IPS DF 4.7 (cell line): ENCODE measurements at regions not wholly inside any gene's neighbourhood (a gene's known extent, or its start where the extent isn't known, plus 50 kb on each side); places are given as distances from the start of the nearest gene placed in this dataset.

Experiments
- DNase-seq: peaks from one replicate; pipeline ENCODE4 v3.0.0-alpha.2; 2013; ENCODE audit warnings: low spot score; ENCODE audit errors: extremely low read depth

- DNase-seq = no peak
Observed at GRCh38 chr2:128995086-128995485, 676.4 kb upstream of the HS6ST1 start.

GRCh38 chr2:128996078-128996477, 677.4 kb upstream of the HS6ST1 start:
- no peak for DNase-seq

- DNase-seq = no peak
Observed at GRCh38 chr2:128997166-128997866, 678.6 kb upstream of the HS6ST1 start.

GRCh38 chr2:129001926-129002325, 683.3 kb upstream of the HS6ST1 start:
- no peak for DNase-seq

- no peak for DNase-seq
Observed at GRCh38 chr2:129002751-129003150, 684.1 kb upstream of the HS6ST1 start.

GRCh38 chr2:129004485-129004884, 685.8 kb upstream of the HS6ST1 start:
- no peak for DNase-seq

- DNase-seq = no peak
Observed at GRCh38 chr2:129004940-129005490, 686.3 kb upstream of the HS6ST1 start.

- no peak for DNase-seq
Observed at GRCh38 chr2:129006135-129006886, 687.6 kb upstream of the HS6ST1 start.

GRCh38 chr2:129006901-129007300, 688.2 kb upstream of the HS6ST1 start:
- no peak for DNase-seq

- no peak for DNase-seq
Observed at GRCh38 chr2:129008055-129008880, 689.6 kb upstream of the HS6ST1 start.

- no peak for DNase-seq
Observed at GRCh38 chr2:129008881-129009554, 690.4 kb upstream of the HS6ST1 start.

GRCh38 chr2:129009555-129010146, 691.0 kb upstream of the HS6ST1 start:
- no peak for DNase-seq

- DNase-seq = no peak
Observed at GRCh38 chr2:129010262-129010661, 691.6 kb upstream of the HS6ST1 start.

- no peak for DNase-seq
Observed at GRCh38 chr2:129011466-129012061, 692.9 kb upstream of the HS6ST1 start.

- DNase-seq = no peak
Observed at GRCh38 chr2:129014432-129014831, 695.8 kb upstream of the HS6ST1 start.

- no peak for DNase-seq
Observed at GRCh38 chr2:129015397-129016285, 697.0 kb upstream of the HS6ST1 start.

- DNase-seq = no peak
Observed at GRCh38 chr2:129016972-129017371, 698.3 kb upstream of the HS6ST1 start.

GRCh38 chr2:129024796-129025195, 706.1 kb upstream of the HS6ST1 start:
- no peak for DNase-seq

GRCh38 chr2:129035992-129036391, 717.3 kb upstream of the HS6ST1 start:
- no peak for DNase-seq
